Body of pancreas (tissue), 4 donors: ENCODE measurements at regions not wholly inside any gene's neighbourhood (a gene's known extent, or its start where the extent isn't known, plus 50 kb on each side); places are given as distances from the start of the nearest gene placed in this dataset.

Experiments used
- CTCF ChIP-seq, 7 experiments: fragments of 450-650 bp in 4 of 7; fragments of 200-600 bp in 3 of 7; sonication (generic) in 3 of 7; IDR thresholded peaks; one replicate each; pipeline ENCODE4 v1.5.1; 2016 to 2019; ENCODE audit warnings: antibody characterized with exemption in 7 of 7
- POLR2A ChIP-seq, 3 donors: fragments of 450-650 bp; IDR thresholded peaks; one replicate each; pipeline ENCODE4 v1.6.1; 2016; ENCODE audit warnings: antibody characterized with exemption in 3 of 3, mild to moderate bottlenecking in 2 of 3

- no peak for TF ChIP-seq CTCF (IDR thresholded peaks at IDR 0.05)
- TF ChIP-seq POLR2A (IDR thresholded peaks at IDR 0.05), result no peak
Observed at GRCh38 chr6:115863211-115863610, 197.5 kb downstream of the FRK start.
